HCT116 (cell line): ENCODE measurements at regions not wholly inside any gene's neighbourhood (a gene's known extent, or its start where the extent isn't known, plus 50 kb on each side); places are given as distances from the start of the nearest gene placed in this dataset.

Experiments
- ATAC-seq: fragments of 200-7000 bp; cut with Tn5 transposase; 2 replicates; pipeline ENCODE4 v1.9.1; 2020; ENCODE audit warnings: mild to moderate bottlenecking, moderate library complexity
- BruUV-seq: library from RNA; stranded (reverse); fragments of 400-500 nt; replicated peaks from 2 replicates; lab custom pipeline; 2021; lab: Mats Ljungman, UMichigan
- CTCF ChIA-PET: fragments of 300-600 bp; sonication (Branson Sonifier 250); formaldehyde crosslinking; loops from one replicate; lab custom pipeline; 2021; ENCODE audit warnings: antibody characterized with exemption; lab: Charles Lee
- POLR2A ChIA-PET: fragments of 300-600, 350-600 bp; sonication (Branson Sonifier 250); formaldehyde crosslinking; loops from one replicate; lab custom pipeline; 2021; ENCODE audit warnings: antibody characterized with exemption; lab: Charles Lee
- RAD21 ChIA-PET, 2 experiments: fragments of 300-600 bp; sonication (Branson Sonifier 250); formaldehyde crosslinking; loops; one replicate each; lab custom pipeline; 2023; ENCODE audit warnings: low total read pairs in 2 of 2; ENCODE audit not compliant: uncharacterized antibody in 2 of 2, unreplicated experiment in 2 of 2, low non-redundant PET in 1 of 2; lab: Charles Lee
- DNase-seq: peaks from one replicate; pipeline ENCODE4 v3.0.0-alpha.2; 2010; ENCODE audit warnings: low read depth, low spot score
- H2AFZ ChIP-seq: fragments of 200-600 bp; shearing (Covaris generic), sonication (generic); 2 replicates; pipeline ENCODE4 v1.6.1; 2017; ENCODE audit warnings: low read depth, mixed run types, mixed read lengths, antibody characterized with exemption, low read length; ENCODE audit not compliant: poor library complexity, severe bottlenecking
- H3K27ac ChIP-seq: 2 replicates; pipeline ENCODE4 v1.5.1; 2012; ENCODE audit warnings: low read depth, low read length
- H3K27me3 ChIP-seq: fragments of 200-600 bp; sonication (generic); 2 replicates; pipeline ENCODE4 v1.6.1; 2016; ENCODE audit warnings: mixed run types, low read length, mixed read lengths; ENCODE audit not compliant: insufficient read depth
- H3K36me3 ChIP-seq, 2 experiments: fragments of 200-500 bp in 1 of 2; fragments of 200-600 bp in 1 of 2; sonication (Bioruptor generic) in 1 of 2; sonication (generic) in 1 of 2; 2 replicates each; pipeline versions ENCODE4 v1.5.1 to v1.6.1; 2014 to 2016; ENCODE audit warnings: low read length in 2 of 2, inconsistent platforms in 1 of 2, mixed read lengths in 1 of 2, mixed run types in 1 of 2; ENCODE audit not compliant: insufficient read depth in 2 of 2, control insufficient read depth in 1 of 2
- H3K4me1 ChIP-seq, 2 experiments: fragments of 200-600 bp in 1 of 2; sonication (generic) in 1 of 2; 2 replicates each; pipeline versions ENCODE4 v1.5.1 to v1.6.1; 2012 to 2017; ENCODE audit warnings: low read length in 2 of 2, inconsistent platforms in 1 of 2, mild to moderate bottlenecking in 1 of 2, mixed read lengths in 1 of 2, mixed run types in 1 of 2, moderate library complexity in 1 of 2; ENCODE audit not compliant: insufficient read depth in 2 of 2, control insufficient read depth in 1 of 2
- H3K4me2 ChIP-seq: fragments of 200-600 bp; sonication (generic); 2 replicates; pipeline ENCODE4 v1.6.1; 2017; ENCODE audit warnings: mixed run types, low read length, mixed read lengths
- H3K4me3 ChIP-seq, 2 experiments: fragments of 200-600 bp in 1 of 2; sonication (generic) in 1 of 2; replicated peaks in 1 of 2; 2 replicates each; pipeline ENCODE4 v1.5.1; 2011 to 2016; ENCODE audit warnings: low read length in 2 of 2, control low read depth in 1 of 2, low read depth in 1 of 2, mild to moderate bottlenecking in 1 of 2, mixed read lengths in 1 of 2, mixed run types in 1 of 2
- H3K79me2 ChIP-seq: fragments of 200-600 bp; sonication (generic); 2 replicates; pipeline ENCODE4 v1.6.1; 2017; ENCODE audit warnings: mild to moderate bottlenecking, mixed run types, low read length, moderate library complexity, mixed read lengths; ENCODE audit not compliant: insufficient read depth
- H3K9ac ChIP-seq: fragments of 200-600 bp; sonication (generic); 2 replicates; pipeline ENCODE4 v1.6.1; 2016; ENCODE audit warnings: low read length, mixed read lengths
- H3K9me2 ChIP-seq: fragments of 200-600 bp; sonication (generic), shearing (Covaris generic); 2 replicates; pipeline ENCODE4 v1.6.1; 2017; ENCODE audit warnings: mixed run types, mild to moderate bottlenecking, moderate library complexity; ENCODE audit not compliant: insufficient read depth
- H3K9me3 ChIP-seq, 2 experiments: fragments of 200-500 bp in 1 of 2; fragments of 200-600 bp in 1 of 2; sonication (Bioruptor generic) in 1 of 2; sonication (generic) in 1 of 2; 2 replicates each; pipeline ENCODE4 v1.6.1; 2014 to 2017; ENCODE audit warnings: low read length in 2 of 2, mixed read lengths in 2 of 2, inconsistent platforms in 1 of 2, low read depth in 1 of 2, mild to moderate bottlenecking in 1 of 2, mixed run types in 1 of 2, moderate library complexity in 1 of 2; ENCODE audit not compliant: control insufficient read depth in 1 of 2, insufficient read depth in 1 of 2
- H4K20me1 ChIP-seq: fragments of 200-600 bp; sonication (generic), shearing (Covaris generic); 2 replicates; pipeline ENCODE4 v1.6.1; 2017; ENCODE audit warnings: mixed run types, mild to moderate bottlenecking, moderate library complexity; ENCODE audit not compliant: insufficient read depth
- CBX3 ChIP-seq: IDR thresholded peaks from 2 replicates; pipeline ENCODE4 v1.6.1; 2012; ENCODE audit warnings: low read depth
- CEBPB ChIP-seq: IDR thresholded peaks from 2 replicates; pipeline ENCODE4 v1.6.1; 2012; ENCODE audit warnings: low read depth
- EGR1 ChIP-seq: IDR thresholded peaks from 2 replicates; pipeline ENCODE4 v1.6.1; 2012; ENCODE audit warnings: low read depth
- EZH2 ChIP-seq: fragments of 200-600 bp; sonication (generic); IDR thresholded peaks from 2 replicates; pipeline ENCODE4 v1.6.1; 2017; ENCODE audit warnings: antibody characterized with exemption, mixed run types
- EZH2phosphoT487 ChIP-seq: fragments of 200-600 bp; IDR thresholded peaks from 2 replicates; pipeline ENCODE4 v1.6.1; 2018; ENCODE audit warnings: antibody characterized with exemption, borderline replicate concordance
- JUND ChIP-seq: IDR thresholded peaks from 2 replicates; pipeline ENCODE4 v1.6.1; 2012
- POLR2A ChIP-seq: IDR thresholded peaks from 2 replicates; pipeline ENCODE4 v1.7.0; 2011; ENCODE audit warnings: borderline replicate concordance; ENCODE audit not compliant: insufficient read depth, insufficient read length; ENCODE audit errors: extremely low read depth
- POLR2AphosphoS5 ChIP-seq: IDR thresholded peaks from 2 replicates; pipeline ENCODE4 v1.6.1; 2011; ENCODE audit warnings: mild to moderate bottlenecking, low read depth, low read length, moderate library complexity
- RAD21 ChIP-seq: IDR thresholded peaks from 2 replicates; pipeline ENCODE4 v1.6.1; 2012; ENCODE audit warnings: low read depth, mild to moderate bottlenecking
- SIN3A ChIP-seq: IDR thresholded peaks from 2 replicates; pipeline ENCODE4 v1.6.1; 2012; ENCODE audit warnings: low read depth
- SP1 ChIP-seq: IDR thresholded peaks from 2 replicates; pipeline ENCODE4 v1.6.1; 2012; ENCODE audit warnings: low read depth
- SRF ChIP-seq: IDR thresholded peaks from 2 replicates; pipeline ENCODE4 v1.6.1; 2012; ENCODE audit warnings: low read depth
- YY1 ChIP-seq: IDR thresholded peaks from 2 replicates; pipeline ENCODE4 v1.6.1; 2011; ENCODE audit warnings: low read length, low read depth, moderate library complexity, mild to moderate bottlenecking; ENCODE audit not compliant: insufficient replicate concordance; ENCODE audit errors: extremely low read depth
- ZFX ChIP-seq: fragments of 450-650 bp; IDR thresholded peaks from 2 replicates; pipeline ENCODE4 v1.6.1; 2017
- ZNF274 ChIP-seq: fragments of 200-500 bp; sonication (Bioruptor generic); IDR thresholded peaks from 2 replicates; pipeline ENCODE4 v1.6.1; 2014; ENCODE audit warnings: mild to moderate bottlenecking, low read depth, low read length, inconsistent platforms
- intact Hi-C: fragments of 100-400 bp; cut with micrococcal nuclease; formaldehyde crosslinking; loops from 2 replicates; pipeline ENCODE4 v1.10.0; 2022
- TF ChIP-seq, protein P1 (sequence below), 3 experiments: fragments of 200-600 bp in 1 of 3; sonication (generic) in 1 of 3; IDR thresholded peaks in 2 of 3; conservative IDR thresholded peaks in 1 of 3; 2 replicates each; pipeline ENCODE4 v1.5.1; 2012 to 2017; ENCODE audit warnings: low read depth in 2 of 3, low read length in 2 of 3, antibody characterized with exemption in 1 of 3, borderline replicate concordance in 1 of 3, control low read depth in 1 of 3, mild to moderate bottlenecking in 1 of 3, mixed read lengths in 1 of 3, mixed run types in 1 of 3, moderate library complexity in 1 of 3; ENCODE audit not compliant: insufficient read depth in 1 of 3
- TF ChIP-seq, protein P2 (sequence below): IDR thresholded peaks from 2 replicates; pipeline ENCODE4 v1.6.1; 2012; ENCODE audit warnings: low read depth
- TF ChIP-seq, protein P3 (sequence below): IDR thresholded peaks from 2 replicates; pipeline ENCODE4 v1.6.1; 2012

DNA sequence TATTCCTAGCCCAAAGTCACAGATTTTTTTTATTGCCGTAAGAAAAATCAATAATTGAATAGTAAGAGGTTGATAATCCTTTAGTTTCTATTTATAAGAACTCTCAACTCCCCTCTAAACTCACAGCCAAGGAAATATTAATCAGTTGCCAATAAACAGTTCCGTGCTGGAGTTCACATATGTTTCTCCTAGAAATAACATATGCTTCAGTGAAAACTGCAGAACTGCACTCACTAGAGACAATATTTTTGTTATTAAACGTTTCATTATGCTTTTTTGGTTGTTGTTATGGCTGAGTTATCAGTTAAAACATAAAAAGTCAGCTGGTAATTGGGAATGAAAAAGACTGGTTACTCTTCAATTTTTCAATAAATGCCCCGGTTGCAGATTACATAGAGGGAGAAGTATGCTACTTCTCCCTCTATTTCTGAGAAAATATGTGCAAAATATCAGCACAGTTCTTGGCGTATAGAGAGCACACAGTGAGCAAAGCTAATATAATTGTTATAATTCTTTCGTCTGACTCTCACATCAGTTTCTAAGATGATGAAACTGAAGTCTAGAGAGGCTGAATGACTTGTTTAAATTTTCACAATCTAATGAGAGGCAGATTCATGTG lies 781.2 kb upstream of the GRM7 start:
- no peak for ATAC-seq
- no peaks in the 10 kb centered on the region for H3K9me2 ChIP-seq
- no peak overlapping the region for H3K4me2 ChIP-seq
- no peaks in the 10 kb centered on the region for H3K27me3 ChIP-seq
- CTCF ChIA-PET = no interaction called here
- no peaks in the 10 kb centered on the region for H3K4me1 ChIP-seq
- no peak for DNase-seq
- no peak overlapping the region for H3K9ac ChIP-seq
- no peaks in the 10 kb centered on the region for H4K20me1 ChIP-seq
- RAD21 ChIA-PET = no interaction called here
- intact Hi-C loops = no loop called here
- no peaks in the 10 kb centered on the region for H3K79me2 ChIP-seq
- no peaks in the 10 kb centered on the region for H3K36me3 ChIP-seq
- no peaks in the 10 kb centered on the region for H3K9me3 ChIP-seq
- POLR2A ChIA-PET = no interaction called here
- no TSS peak for BruUV-seq
- no peak overlapping the region for H3K4me3 ChIP-seq
- no peak overlapping the region for H2AFZ ChIP-seq
- no peak overlapping the region for H3K27ac ChIP-seq
- TF ChIP-seq RAD21 (no peak), YY1 (no peak), ZNF274 (no peak), ZFX (no peak), SRF (no peak), CEBPB (no peak), SP1 (no peak), CBX3 (no peak), POLR2AphosphoS5 (no peak), EGR1 (no peak), SIN3A (no peak), EZH2 (no peak), JUND (no peak), POLR2A (no peak), EZH2phosphoT487 (no peak)
- TF ChIP-seq, protein P1, sequence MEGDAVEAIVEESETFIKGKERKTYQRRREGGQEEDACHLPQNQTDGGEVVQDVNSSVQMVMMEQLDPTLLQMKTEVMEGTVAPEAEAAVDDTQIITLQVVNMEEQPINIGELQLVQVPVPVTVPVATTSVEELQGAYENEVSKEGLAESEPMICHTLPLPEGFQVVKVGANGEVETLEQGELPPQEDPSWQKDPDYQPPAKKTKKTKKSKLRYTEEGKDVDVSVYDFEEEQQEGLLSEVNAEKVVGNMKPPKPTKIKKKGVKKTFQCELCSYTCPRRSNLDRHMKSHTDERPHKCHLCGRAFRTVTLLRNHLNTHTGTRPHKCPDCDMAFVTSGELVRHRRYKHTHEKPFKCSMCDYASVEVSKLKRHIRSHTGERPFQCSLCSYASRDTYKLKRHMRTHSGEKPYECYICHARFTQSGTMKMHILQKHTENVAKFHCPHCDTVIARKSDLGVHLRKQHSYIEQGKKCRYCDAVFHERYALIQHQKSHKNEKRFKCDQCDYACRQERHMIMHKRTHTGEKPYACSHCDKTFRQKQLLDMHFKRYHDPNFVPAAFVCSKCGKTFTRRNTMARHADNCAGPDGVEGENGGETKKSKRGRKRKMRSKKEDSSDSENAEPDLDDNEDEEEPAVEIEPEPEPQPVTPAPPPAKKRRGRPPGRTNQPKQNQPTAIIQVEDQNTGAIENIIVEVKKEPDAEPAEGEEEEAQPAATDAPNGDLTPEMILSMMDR (IDR thresholded peaks at IDR 0.05 in 2 of 3, conservative IDR thresholded peaks at IDR 0.05 in 1 of 3; ENCODE audit: borderline replicate concordance in 1 of 3, insufficient read depth in 1 of 3, low read depth in 2 of 3, low read length in 2 of 3) = no peak
- TF ChIP-seq, protein P2, sequence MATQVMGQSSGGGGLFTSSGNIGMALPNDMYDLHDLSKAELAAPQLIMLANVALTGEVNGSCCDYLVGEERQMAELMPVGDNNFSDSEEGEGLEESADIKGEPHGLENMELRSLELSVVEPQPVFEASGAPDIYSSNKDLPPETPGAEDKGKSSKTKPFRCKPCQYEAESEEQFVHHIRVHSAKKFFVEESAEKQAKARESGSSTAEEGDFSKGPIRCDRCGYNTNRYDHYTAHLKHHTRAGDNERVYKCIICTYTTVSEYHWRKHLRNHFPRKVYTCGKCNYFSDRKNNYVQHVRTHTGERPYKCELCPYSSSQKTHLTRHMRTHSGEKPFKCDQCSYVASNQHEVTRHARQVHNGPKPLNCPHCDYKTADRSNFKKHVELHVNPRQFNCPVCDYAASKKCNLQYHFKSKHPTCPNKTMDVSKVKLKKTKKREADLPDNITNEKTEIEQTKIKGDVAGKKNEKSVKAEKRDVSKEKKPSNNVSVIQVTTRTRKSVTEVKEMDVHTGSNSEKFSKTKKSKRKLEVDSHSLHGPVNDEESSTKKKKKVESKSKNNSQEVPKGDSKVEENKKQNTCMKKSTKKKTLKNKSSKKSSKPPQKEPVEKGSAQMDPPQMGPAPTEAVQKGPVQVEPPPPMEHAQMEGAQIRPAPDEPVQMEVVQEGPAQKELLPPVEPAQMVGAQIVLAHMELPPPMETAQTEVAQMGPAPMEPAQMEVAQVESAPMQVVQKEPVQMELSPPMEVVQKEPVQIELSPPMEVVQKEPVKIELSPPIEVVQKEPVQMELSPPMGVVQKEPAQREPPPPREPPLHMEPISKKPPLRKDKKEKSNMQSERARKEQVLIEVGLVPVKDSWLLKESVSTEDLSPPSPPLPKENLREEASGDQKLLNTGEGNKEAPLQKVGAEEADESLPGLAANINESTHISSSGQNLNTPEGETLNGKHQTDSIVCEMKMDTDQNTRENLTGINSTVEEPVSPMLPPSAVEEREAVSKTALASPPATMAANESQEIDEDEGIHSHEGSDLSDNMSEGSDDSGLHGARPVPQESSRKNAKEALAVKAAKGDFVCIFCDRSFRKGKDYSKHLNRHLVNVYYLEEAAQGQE = no peak
- TF ChIP-seq, protein P3, sequence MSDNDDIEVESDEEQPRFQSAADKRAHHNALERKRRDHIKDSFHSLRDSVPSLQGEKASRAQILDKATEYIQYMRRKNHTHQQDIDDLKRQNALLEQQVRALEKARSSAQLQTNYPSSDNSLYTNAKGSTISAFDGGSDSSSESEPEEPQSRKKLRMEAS = no peak
